NCI-H82 treated with DMSO at 0.1 percent for 48 hours (cell line): ENCODE measurements at regions not wholly inside any gene's neighbourhood (a gene's known extent, or its start where the extent isn't known, plus 50 kb on each side); places are given as distances from the start of the nearest gene placed in this dataset.
"Not testable (repeated sequence)": the region's sequence is repeated elsewhere in the genome, so short reads cannot be mapped to it uniquely, and the experiment has no call there.

Experiments
- DNase-seq: peaks from one replicate; lab custom pipeline; 2025; ENCODE audit not compliant: unreplicated experiment; lab: John Stamatoyannopoulos, UW

GRCh38 chr2:132272713-132273112 is 111.0 kb upstream of the ANKRD30BL start:
- DNase-seq, result no peak

GRCh38 chr2:132273585-132273984 is 111.8 kb upstream of the ANKRD30BL start:
- DNase-seq, result not testable (repeated sequence)

- DNase-seq, result no peak
Measured at GRCh38 chr2:132274000-132274399, 112.2 kb upstream of the ANKRD30BL start.

GRCh38 chr2:132275396-132275795 is 113.6 kb upstream of the ANKRD30BL start:
- no peak for DNase-seq

- no peak for DNase-seq
Measured at GRCh38 chr2:132276571-132276981, 114.8 kb upstream of the ANKRD30BL start.

GRCh38 chr2:132278267-132278666 is 116.5 kb upstream of the ANKRD30BL start:
- no peak for DNase-seq

GRCh38 chr2:132279344-132279743 is 117.6 kb upstream of the ANKRD30BL start:
- no peak for DNase-seq

GRCh38 chr2:132279930-132280615 is 118.3 kb upstream of the ANKRD30BL start:
- no peak for DNase-seq

GRCh38 chr2:132280912-132281311 is 119.2 kb upstream of the ANKRD30BL start:
- no peak for DNase-seq

GRCh38 chr2:132282104-132282503 is 120.4 kb upstream of the ANKRD30BL start:
- DNase-seq, result not testable (repeated sequence)

- no peak for DNase-seq
Measured at GRCh38 chr2:132282911-132283310, 121.2 kb upstream of the ANKRD30BL start.

- DNase-seq, result not testable (repeated sequence)
Measured at GRCh38 chr2:132286289-132286911, 124.6 kb upstream of the ANKRD30BL start.

- not testable (repeated sequence) for DNase-seq
Measured at GRCh38 chr2:132287910-132288309, 126.2 kb upstream of the ANKRD30BL start.

GRCh38 chr2:132289138-132289537 is 127.4 kb upstream of the ANKRD30BL start:
- DNase-seq, result not testable (repeated sequence)

GRCh38 chr2:132289812-132290211 is 126.8 kb upstream of the GPR39 start:
- DNase-seq, result not testable (repeated sequence)

GRCh38 chr2:132300592-132301378 is 115.8 kb upstream of the GPR39 start:
- DNase-seq, result not testable (repeated sequence)

GRCh38 chr2:132304661-132305380 is 111.8 kb upstream of the GPR39 start:
- not testable (repeated sequence) for DNase-seq

- not testable (repeated sequence) for DNase-seq
Measured at GRCh38 chr2:132307613-132308198, 108.9 kb upstream of the GPR39 start.

GRCh38 chr2:132309203-132309602 is 107.4 kb upstream of the GPR39 start:
- not testable (repeated sequence) for DNase-seq

- not testable (repeated sequence) for DNase-seq
Measured at GRCh38 chr2:132315546-132315945, 101.1 kb upstream of the GPR39 start.
